IMR-90 (cell line): ENCODE measurements at regions not wholly inside any gene's neighbourhood (a gene's known extent, or its start where the extent isn't known, plus 50 kb on each side); places are given as distances from the start of the nearest gene placed in this dataset.

Source experiments
- ATAC-seq: fragments of 200-7000 bp; cut with Tn5 transposase; 2 replicates; pipeline ENCODE4 v1.9.1; 2020; ENCODE audit warnings: low read depth, mild to moderate bottlenecking, moderate library complexity
- BruUV-seq: library from RNA; stranded (reverse); fragments of 400-500 nt; replicated peaks from 2 replicates; lab custom pipeline; 2021; lab: Mats Ljungman, UMichigan
- CTCF ChIA-PET: fragments of 300-600 bp; formaldehyde crosslinking; extraction: SDS; loops from one replicate; lab custom pipeline; 2021; ENCODE audit warnings: antibody characterized with exemption; lab: Yijun Ruan, JAX
- POLR2A ChIA-PET: fragments of 300-600 bp; sonication (Branson Sonifier 250); formaldehyde crosslinking; loops from one replicate; lab custom pipeline; 2022; ENCODE audit warnings: antibody characterized with exemption; ENCODE audit not compliant: unreplicated experiment; lab: Charles Lee
- DNase-seq: peaks from one replicate; pipeline ENCODE4 v3.0.0; 2013
- H2AFZ ChIP-seq: replicated peaks from 2 replicates; pipeline ENCODE3; 2013; ENCODE audit warnings: low read length, mild to moderate bottlenecking; ENCODE audit not compliant: poor library complexity
- H2AK5ac ChIP-seq: 2 replicates; pipeline ENCODE4 v1.6.1; 2013; ENCODE audit warnings: low read depth, low read length, inconsistent platforms
- H2AK9ac ChIP-seq: replicated peaks from 2 replicates; pipeline ENCODE3; 2013; ENCODE audit warnings: mild to moderate bottlenecking, low read depth, low read length, moderate library complexity; ENCODE audit not compliant: poor library complexity
- H2BK120ac ChIP-seq: 2 replicates; pipeline ENCODE4 v1.6.1; 2013; ENCODE audit warnings: low read depth, low read length, inconsistent platforms
- H2BK15ac ChIP-seq: 3 replicates; pipeline ENCODE4 v1.6.1; 2013; ENCODE audit warnings: low read depth, low read length, inconsistent platforms
- H2BK20ac ChIP-seq: 2 replicates; pipeline ENCODE4 v1.6.1; 2013; ENCODE audit warnings: low read depth, mild to moderate bottlenecking, inconsistent platforms, low read length, moderate library complexity
- H2BK5ac ChIP-seq: 2 replicates; pipeline ENCODE4 v1.6.1; 2013; ENCODE audit warnings: mild to moderate bottlenecking, low read depth, low read length, inconsistent platforms; ENCODE audit not compliant: poor library complexity, severe bottlenecking
- H3K14ac ChIP-seq: replicated peaks from 2 replicates; pipeline ENCODE4 v1.6.1; 2013; ENCODE audit warnings: low read depth, low read length, inconsistent platforms
- H3K18ac ChIP-seq: 2 replicates; pipeline ENCODE4 v1.6.1; 2013; ENCODE audit warnings: low read depth, low read length, control low read depth
- H3K23ac ChIP-seq: 2 replicates; pipeline ENCODE4 v1.6.1; 2013; ENCODE audit warnings: low read depth, low read length, inconsistent platforms
- H3K27ac ChIP-seq: 2 replicates; pipeline ENCODE4 v1.5.1; 2013; ENCODE audit warnings: mild to moderate bottlenecking, control low read depth, low read length; ENCODE audit not compliant: insufficient read depth
- H3K27me3 ChIP-seq: 2 replicates; pipeline ENCODE4 v1.6.1; 2013; ENCODE audit warnings: low read length; ENCODE audit not compliant: control insufficient read depth, insufficient read depth
- H3K36me3 ChIP-seq: 2 replicates; pipeline ENCODE4 v1.6.1; 2013; ENCODE audit warnings: low read length, mixed read lengths; ENCODE audit not compliant: control insufficient read depth, insufficient read depth
- H3K4ac ChIP-seq: 2 replicates; pipeline ENCODE4 v1.6.1; 2013; ENCODE audit warnings: low read depth, low read length, inconsistent platforms
- H3K4me1 ChIP-seq: 2 replicates; pipeline ENCODE4 v1.6.1; 2013; ENCODE audit warnings: low read length, mixed read lengths; ENCODE audit not compliant: control insufficient read depth, insufficient read depth
- H3K4me2 ChIP-seq: 2 replicates; pipeline ENCODE4 v1.6.1; 2013; ENCODE audit warnings: low read depth, mild to moderate bottlenecking, control low read depth, low read length, moderate library complexity
- H3K4me3 ChIP-seq: 2 replicates; pipeline ENCODE4 v1.5.1; 2013; ENCODE audit warnings: low read depth, mild to moderate bottlenecking, control low read depth, low read length, moderate library complexity; ENCODE audit not compliant: insufficient read depth
- H3K56ac ChIP-seq: 2 replicates; pipeline ENCODE4 v1.6.1; 2013; ENCODE audit warnings: low read length, inconsistent platforms; ENCODE audit not compliant: insufficient read depth; ENCODE audit errors: extremely low read depth
- H3K79me1 ChIP-seq, 2 experiments: 2 replicates each; pipeline ENCODE4 v1.6.1; 2013; ENCODE audit warnings: low read length in 2 of 2, inconsistent platforms in 1 of 2, low read depth in 1 of 2
- H3K9ac ChIP-seq: 2 replicates; pipeline ENCODE4 v1.6.1; 2013; ENCODE audit warnings: low read depth, low read length, control low read depth
- H3K9me1 ChIP-seq: 2 replicates; pipeline ENCODE4 v1.6.1; 2013; ENCODE audit warnings: low read length, inconsistent platforms; ENCODE audit not compliant: insufficient read depth
- H3K9me3 ChIP-seq: 2 replicates; pipeline ENCODE4 v1.6.1; 2013; ENCODE audit warnings: low read length; ENCODE audit not compliant: control insufficient read depth, insufficient read depth
- H4K20me1 ChIP-seq: 2 replicates; pipeline ENCODE4 v1.6.1; 2013; ENCODE audit warnings: low read length, inconsistent platforms; ENCODE audit not compliant: insufficient read depth
- H4K5ac ChIP-seq: 2 replicates; pipeline ENCODE4 v1.6.1; 2013; ENCODE audit warnings: mild to moderate bottlenecking, low read depth, low read length, control low read depth
- H4K8ac ChIP-seq, 2 experiments: 2 replicates each; pipeline ENCODE4 v1.6.1; 2013; ENCODE audit warnings: low read depth in 2 of 2, low read length in 2 of 2, control low read depth in 1 of 2, inconsistent platforms in 1 of 2
- H4K91ac ChIP-seq: 2 replicates; pipeline ENCODE4 v1.6.1; 2013; ENCODE audit warnings: low read depth, low read length, inconsistent platforms; ENCODE audit not compliant: insufficient read depth
- BHLHE40 ChIP-seq: fragments of 150-350 bp; IDR thresholded peaks from 2 replicates; pipeline ENCODE4 v1.6.1; 2016; ENCODE audit warnings: mild to moderate bottlenecking, low read depth, low read length
- CEBPB ChIP-seq: IDR thresholded peaks from 2 replicates; pipeline ENCODE4 v1.6.1; 2012; ENCODE audit warnings: low read depth, low read length, improper control_type of control experiment
- CHD1 ChIP-seq: IDR thresholded peaks from 2 replicates; pipeline ENCODE4 v1.6.1; 2012; ENCODE audit warnings: low read depth, low read length, improper control_type of control experiment
- FOS ChIP-seq: fragments of 150-350 bp; IDR thresholded peaks from 2 replicates; pipeline ENCODE4 v1.6.1; 2016; ENCODE audit warnings: low read depth, low read length
- MAFK ChIP-seq: IDR thresholded peaks from 2 replicates; pipeline ENCODE4 v1.6.1; 2012; ENCODE audit warnings: low read depth, low read length, improper control_type of control experiment
- MAZ ChIP-seq: IDR thresholded peaks from 2 replicates; pipeline ENCODE4 v1.6.1; 2012; ENCODE audit warnings: low read depth, mild to moderate bottlenecking, low read length, improper control_type of control experiment, moderate library complexity, borderline replicate concordance
- MXI1 ChIP-seq: IDR thresholded peaks from 2 replicates; pipeline ENCODE4 v1.6.1; 2012; ENCODE audit warnings: low read depth, mild to moderate bottlenecking, low read length, moderate library complexity, borderline replicate concordance
- NFE2L2 ChIP-seq: fragments of 150-350 bp; IDR thresholded peaks from 2 replicates; pipeline ENCODE4 v1.6.1; 2016; ENCODE audit warnings: low read depth, mild to moderate bottlenecking, low read length
- POLR2A ChIP-seq: IDR thresholded peaks from 2 replicates; pipeline ENCODE4 v1.6.1; 2012; ENCODE audit warnings: mild to moderate bottlenecking, low read depth, low read length
- RAD21 ChIP-seq: IDR thresholded peaks from 2 replicates; pipeline ENCODE4 v1.6.1; 2012; ENCODE audit warnings: low read length, improper control_type of control experiment
- RCOR1 ChIP-seq: IDR thresholded peaks from 2 replicates; pipeline ENCODE4 v1.6.1; 2012; ENCODE audit warnings: mild to moderate bottlenecking, low read length, improper control_type of control experiment; ENCODE audit not compliant: insufficient replicate concordance
- RFX5 ChIP-seq: IDR thresholded peaks from 2 replicates; pipeline ENCODE4 v1.8.0; 2012; ENCODE audit warnings: low read depth, mild to moderate bottlenecking, low read length, moderate library complexity
- SMC3 ChIP-seq: fragments of 150-350 bp; IDR thresholded peaks from 2 replicates; pipeline ENCODE4 v1.6.1; 2016; ENCODE audit warnings: low read depth, mild to moderate bottlenecking, antibody characterized with exemption, low read length, moderate library complexity
- WGBS, 2 experiments: methylation state at CpG; one replicate each; pipeline versions ENCODE4 v1.1.5 to v1.1.7; 2013; ENCODE audit warnings: missing lambda C conversion rate in 2 of 2; ENCODE audit not compliant: insufficient read length in 1 of 2; ENCODE audit errors: extremely low coverage in 2 of 2; 5-methylcytosine and 5-hydroxymethylcytosine counted together
- dilution Hi-C: fragments of 300-500 bp; cut with HindIII; formaldehyde crosslinking; loops from one replicate; pipeline ENCODE4 v1.14.3; 2018; ENCODE audit warnings: low sequenced_read_pairs; ENCODE audit not compliant: unreplicated experiment
- in situ Hi-C: fragments of 300-500 bp; cut with MboI; formaldehyde crosslinking; loops from 3 replicates; pipeline ENCODE4 v1.14.3; 2019; ENCODE audit warnings: low sequenced_read_pairs, inconsistent platforms, mixed read lengths
- intact Hi-C: fragments of 100-400 bp; cut with micrococcal nuclease; formaldehyde crosslinking; loops from 2 replicates; pipeline ENCODE4 v1.10.0; 2022
- TF ChIP-seq, protein P1 (sequence below): fragments of 150-350 bp; IDR thresholded peaks from 2 replicates; pipeline ENCODE4 v1.6.1; 2016; ENCODE audit warnings: low read depth, mild to moderate bottlenecking, low read length, moderate library complexity, borderline replicate concordance
- TF ChIP-seq, protein P2 (sequence below): conservative IDR thresholded peaks from 2 replicates; pipeline ENCODE4 v1.5.1; 2012; ENCODE audit warnings: mild to moderate bottlenecking, low read depth, low read length, improper control_type of control experiment
- TF ChIP-seq, protein P3 (sequence below): fragments of 150-350 bp; IDR thresholded peaks from 2 replicates; pipeline ENCODE4 v1.6.1; 2017; ENCODE audit warnings: mild to moderate bottlenecking, antibody characterized with exemption, low read length, low read depth

DNA sequence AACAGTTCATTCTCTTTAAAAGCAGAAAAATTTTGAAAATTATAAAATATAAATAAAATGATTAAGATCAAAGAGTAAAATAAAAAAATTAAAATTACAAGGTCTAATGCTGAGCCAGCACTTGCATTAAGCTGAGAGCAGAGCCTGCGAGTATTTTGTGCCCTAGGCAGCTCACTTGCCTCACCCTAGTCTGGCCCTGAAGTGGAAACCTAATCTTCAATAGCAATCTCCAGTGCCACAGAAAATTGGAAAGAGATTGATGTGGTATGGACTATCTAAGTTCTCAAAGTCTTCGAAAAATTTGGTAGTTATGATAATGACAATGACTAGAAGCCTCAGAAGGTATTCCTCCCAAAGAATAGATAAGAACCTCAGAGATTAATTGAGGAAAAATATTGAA, 459.4 kb upstream of the CBLB start:
- TF ChIP-seq MAZ = no peak
- TF ChIP-seq, protein P1, sequence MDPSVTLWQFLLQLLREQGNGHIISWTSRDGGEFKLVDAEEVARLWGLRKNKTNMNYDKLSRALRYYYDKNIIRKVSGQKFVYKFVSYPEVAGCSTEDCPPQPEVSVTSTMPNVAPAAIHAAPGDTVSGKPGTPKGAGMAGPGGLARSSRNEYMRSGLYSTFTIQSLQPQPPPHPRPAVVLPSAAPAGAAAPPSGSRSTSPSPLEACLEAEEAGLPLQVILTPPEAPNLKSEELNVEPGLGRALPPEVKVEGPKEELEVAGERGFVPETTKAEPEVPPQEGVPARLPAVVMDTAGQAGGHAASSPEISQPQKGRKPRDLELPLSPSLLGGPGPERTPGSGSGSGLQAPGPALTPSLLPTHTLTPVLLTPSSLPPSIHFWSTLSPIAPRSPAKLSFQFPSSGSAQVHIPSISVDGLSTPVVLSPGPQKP = no peak
- TF ChIP-seq NFE2L2 = no peak
- TF ChIP-seq FOS = no peak
- TF ChIP-seq, protein P2, sequence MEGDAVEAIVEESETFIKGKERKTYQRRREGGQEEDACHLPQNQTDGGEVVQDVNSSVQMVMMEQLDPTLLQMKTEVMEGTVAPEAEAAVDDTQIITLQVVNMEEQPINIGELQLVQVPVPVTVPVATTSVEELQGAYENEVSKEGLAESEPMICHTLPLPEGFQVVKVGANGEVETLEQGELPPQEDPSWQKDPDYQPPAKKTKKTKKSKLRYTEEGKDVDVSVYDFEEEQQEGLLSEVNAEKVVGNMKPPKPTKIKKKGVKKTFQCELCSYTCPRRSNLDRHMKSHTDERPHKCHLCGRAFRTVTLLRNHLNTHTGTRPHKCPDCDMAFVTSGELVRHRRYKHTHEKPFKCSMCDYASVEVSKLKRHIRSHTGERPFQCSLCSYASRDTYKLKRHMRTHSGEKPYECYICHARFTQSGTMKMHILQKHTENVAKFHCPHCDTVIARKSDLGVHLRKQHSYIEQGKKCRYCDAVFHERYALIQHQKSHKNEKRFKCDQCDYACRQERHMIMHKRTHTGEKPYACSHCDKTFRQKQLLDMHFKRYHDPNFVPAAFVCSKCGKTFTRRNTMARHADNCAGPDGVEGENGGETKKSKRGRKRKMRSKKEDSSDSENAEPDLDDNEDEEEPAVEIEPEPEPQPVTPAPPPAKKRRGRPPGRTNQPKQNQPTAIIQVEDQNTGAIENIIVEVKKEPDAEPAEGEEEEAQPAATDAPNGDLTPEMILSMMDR = no peak
- TF ChIP-seq, protein P3, sequence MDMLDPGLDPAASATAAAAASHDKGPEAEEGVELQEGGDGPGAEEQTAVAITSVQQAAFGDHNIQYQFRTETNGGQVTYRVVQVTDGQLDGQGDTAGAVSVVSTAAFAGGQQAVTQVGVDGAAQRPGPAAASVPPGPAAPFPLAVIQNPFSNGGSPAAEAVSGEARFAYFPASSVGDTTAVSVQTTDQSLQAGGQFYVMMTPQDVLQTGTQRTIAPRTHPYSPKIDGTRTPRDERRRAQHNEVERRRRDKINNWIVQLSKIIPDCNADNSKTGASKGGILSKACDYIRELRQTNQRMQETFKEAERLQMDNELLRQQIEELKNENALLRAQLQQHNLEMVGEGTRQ = no peak
- no peak for TF ChIP-seq RCOR1
- TF ChIP-seq CHD1 = no peak
- TF ChIP-seq RAD21 = no peak
- no peak for TF ChIP-seq SMC3
- TF ChIP-seq POLR2A = no peak
- no peak for TF ChIP-seq MXI1
- TF ChIP-seq BHLHE40 = no peak
- TF ChIP-seq MAFK = no peak
- TF ChIP-seq CEBPB = no peak
- TF ChIP-seq RFX5 = no peak
- peaks cover 3% of the 10 kb centered on the region for H3K4me1 ChIP-seq
- H3K27me3 ChIP-seq = no peaks in the 10 kb centered on the region
- DNase-seq (no peak), ATAC-seq (no peak)
- H4K91ac ChIP-seq = no peak overlapping the region
- H4K5ac ChIP-seq = no peak overlapping the region
- no peaks in the 10 kb centered on the region for H3K79me1 ChIP-seq
- H2BK20ac ChIP-seq = no peak overlapping the region
- in situ Hi-C loops = no loop called here
- H2BK15ac ChIP-seq = no peak overlapping the region
- no peak overlapping the region for H3K18ac ChIP-seq
- H4K8ac ChIP-seq = no peak overlapping the region
- peak overlapping the region; percentile 11; the same call in 1 of the 2 replicates for H2BK120ac ChIP-seq
- no peak overlapping the region for H3K9ac ChIP-seq
- H3K23ac ChIP-seq = no peak overlapping the region
- no peak overlapping the region for H3K4me3 ChIP-seq
- POLR2A ChIA-PET = no interaction called here
- no peak overlapping the region for H3K4ac ChIP-seq
- H3K36me3 ChIP-seq = no peaks in the 10 kb centered on the region
- no peaks in the 10 kb centered on the region for H4K20me1 ChIP-seq
- H2AFZ ChIP-seq = no peak overlapping the region
- no peak overlapping the region for H2AK9ac ChIP-seq
- H2BK5ac ChIP-seq = no peak overlapping the region
- intact Hi-C loops = no loop called here
- WGBS, 2 experiments = no CpG with 5 or more reads among the region's 2 CpGs
- H3K27ac ChIP-seq = no peak overlapping the region
- no peaks in the 10 kb centered on the region for H3K9me1 ChIP-seq
- dilution Hi-C loops = no loop called here
- no peak overlapping the region for H3K4me2 ChIP-seq
- H3K9me3 ChIP-seq = peaks cover 5% of the 10 kb centered on the region; the same call in 1 of the 2 replicates
- H3K14ac ChIP-seq = no peak overlapping the region
- no TSS peak for BruUV-seq
- H3K56ac ChIP-seq = no peak overlapping the region
- CTCF ChIA-PET = no interaction called here
- H2AK5ac ChIP-seq = no peak overlapping the region
